ENCODE measurements at regions not wholly inside any gene's neighbourhood (a gene's known extent, or its start where the extent isn't known, plus 50 kb on each side); places are given as distances from the start of the nearest gene placed in this dataset.
"Not testable (repeated sequence)": the region's sequence is repeated elsewhere in the genome, so short reads cannot be mapped to it uniquely, and the experiment has no call there.

DNA sequence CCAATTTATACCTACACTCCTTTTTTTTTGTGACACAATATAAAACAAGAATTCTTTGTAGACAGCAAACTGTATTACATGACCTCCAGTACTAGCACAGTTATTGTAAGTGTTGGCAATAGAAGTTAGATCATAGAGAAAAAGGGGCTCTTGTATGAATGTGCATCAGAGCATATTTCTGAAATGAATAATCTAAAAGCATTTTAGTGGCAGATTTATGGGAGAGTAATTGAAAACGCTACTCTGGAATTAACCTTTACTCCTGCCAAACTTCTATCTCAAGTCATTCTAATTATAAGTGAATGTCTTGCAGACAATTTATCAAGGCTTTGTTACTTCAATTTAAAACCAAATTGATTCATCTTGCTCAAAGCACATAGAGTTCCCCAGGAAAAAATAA is 968.1 kb downstream of the TAF11L14 start:
- no peak for DNase-seq

DNA sequence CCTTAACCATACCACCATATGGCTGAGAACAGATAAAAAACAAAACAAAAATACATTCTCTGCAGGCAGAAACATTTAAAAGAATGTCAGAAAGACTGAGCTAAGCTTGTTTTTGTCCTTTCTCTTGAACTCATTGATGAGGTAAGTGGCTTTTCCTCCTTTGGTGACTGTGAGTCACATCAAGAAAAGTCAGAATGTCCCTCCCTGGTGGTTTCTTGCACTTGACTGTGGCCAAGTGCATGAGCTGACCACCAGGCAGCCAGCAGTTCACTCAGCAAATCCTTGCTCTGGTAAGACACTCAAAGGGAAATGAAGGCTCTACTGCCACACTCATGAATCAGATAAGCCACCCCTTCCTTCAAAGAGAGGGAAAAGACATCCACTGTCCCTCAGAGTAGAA is 970.9 kb downstream of the TAF11L14 start:
- no peak for DNase-seq

DNA sequence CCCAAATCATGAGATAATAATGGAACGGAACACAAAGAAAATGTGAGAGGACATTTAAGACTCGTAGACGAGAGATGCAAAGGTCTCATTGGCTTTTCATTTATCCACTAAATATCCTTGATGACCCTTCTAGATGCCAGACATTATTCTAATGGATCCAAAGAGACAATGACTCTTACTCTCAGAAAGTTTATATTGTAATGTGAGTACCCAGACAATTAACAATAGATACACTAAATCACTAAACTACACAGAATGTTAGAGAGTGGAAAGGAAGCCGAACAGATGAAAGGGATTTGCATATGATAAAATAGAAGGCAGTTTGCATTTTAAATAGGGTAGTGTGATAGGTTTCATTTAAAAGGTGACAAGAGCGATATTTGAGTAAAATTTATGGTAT is 973.3 kb downstream of the TAF11L14 start:
- no peak for DNase-seq

DNA sequence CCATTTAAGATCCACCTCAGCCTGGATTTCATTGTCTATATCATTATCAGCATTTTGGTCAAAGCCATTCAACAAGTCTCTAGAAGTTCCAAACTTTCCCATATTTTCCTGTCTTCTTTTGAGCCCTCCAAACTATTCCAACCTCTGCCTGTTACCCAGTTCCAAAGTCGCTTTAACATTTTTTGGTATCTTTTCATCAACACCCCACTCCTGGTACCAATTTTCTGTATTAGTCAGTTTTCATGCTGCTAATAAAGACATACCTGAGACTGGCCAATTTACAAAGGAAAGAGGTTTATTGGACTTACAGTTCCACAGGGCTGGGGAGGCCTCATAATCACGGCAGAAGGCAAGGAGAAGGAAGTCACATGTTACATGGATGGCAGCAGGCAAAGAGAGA is 982.9 kb downstream of the TAF11L14 start:
- not testable (repeated sequence) for DNase-seq

DNA sequence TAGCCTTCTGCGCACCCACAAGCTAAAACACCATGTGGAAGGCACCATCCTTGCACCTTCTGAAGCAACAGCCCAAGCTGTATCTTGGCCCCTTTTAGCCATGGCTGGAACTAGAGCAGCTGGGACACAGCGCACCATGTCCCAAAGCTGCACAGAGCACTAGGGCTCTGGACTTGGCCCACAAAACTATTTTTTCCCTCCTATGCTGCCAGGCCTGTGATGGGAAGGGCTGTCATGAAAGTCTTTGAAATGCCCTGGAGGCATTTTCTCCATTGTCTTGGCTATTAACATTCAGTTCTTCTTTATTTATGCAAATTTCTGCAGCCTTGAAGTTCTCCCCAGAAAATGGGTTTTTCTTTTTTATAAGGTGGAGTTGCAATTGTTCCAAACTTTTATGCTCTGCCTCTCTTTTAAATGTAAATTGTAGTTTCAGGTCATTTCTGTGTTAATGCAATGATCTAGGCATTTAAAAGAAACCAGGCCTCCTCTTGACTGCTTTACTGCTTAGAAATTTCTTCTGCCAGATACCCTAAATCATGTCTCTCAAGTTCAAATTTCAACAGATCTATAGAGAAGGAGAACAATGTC is 996.3 kb downstream of the TAF11L14 start:
- no peak for DNase-seq

DNA sequence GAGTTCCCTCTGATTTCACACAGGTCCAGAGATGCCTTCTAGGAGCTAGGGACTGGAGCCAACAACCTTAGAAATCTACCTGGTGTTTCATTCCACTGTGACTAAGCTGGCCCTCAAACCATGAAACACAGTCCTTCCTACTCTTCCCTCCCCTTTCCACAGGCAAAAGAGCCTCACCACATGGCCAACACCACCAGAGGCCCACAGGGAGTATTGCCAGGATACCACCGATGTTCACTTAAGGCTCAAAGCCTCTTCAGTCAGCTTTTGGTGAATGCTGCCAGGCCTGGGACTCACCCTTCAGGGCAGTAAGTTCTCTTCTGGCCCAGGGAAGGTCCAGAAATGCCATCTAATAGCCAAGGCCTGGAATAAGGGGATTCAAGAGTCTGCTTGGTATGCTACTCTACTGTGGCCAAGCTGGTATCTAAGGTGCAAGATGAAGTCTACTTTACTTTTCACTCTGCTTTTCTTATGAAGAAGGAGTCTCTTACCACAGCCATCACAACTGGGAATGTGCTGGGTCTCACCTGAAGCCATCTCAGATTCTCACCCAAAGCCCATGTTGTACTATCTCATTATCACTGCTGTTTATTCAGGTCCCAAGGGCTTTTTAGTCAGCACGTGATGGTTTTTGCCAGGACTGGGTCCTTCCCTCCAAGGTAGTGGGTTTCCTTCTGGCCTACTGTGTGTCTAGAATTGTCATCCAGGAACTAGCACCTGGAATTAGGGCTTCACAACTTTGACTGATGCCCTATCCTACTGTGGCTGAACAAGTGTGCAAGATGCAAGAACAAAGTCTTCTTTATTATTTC is 1018.4 kb downstream of the TAF11L14 start:
- no peak for DNase-seq

DNA sequence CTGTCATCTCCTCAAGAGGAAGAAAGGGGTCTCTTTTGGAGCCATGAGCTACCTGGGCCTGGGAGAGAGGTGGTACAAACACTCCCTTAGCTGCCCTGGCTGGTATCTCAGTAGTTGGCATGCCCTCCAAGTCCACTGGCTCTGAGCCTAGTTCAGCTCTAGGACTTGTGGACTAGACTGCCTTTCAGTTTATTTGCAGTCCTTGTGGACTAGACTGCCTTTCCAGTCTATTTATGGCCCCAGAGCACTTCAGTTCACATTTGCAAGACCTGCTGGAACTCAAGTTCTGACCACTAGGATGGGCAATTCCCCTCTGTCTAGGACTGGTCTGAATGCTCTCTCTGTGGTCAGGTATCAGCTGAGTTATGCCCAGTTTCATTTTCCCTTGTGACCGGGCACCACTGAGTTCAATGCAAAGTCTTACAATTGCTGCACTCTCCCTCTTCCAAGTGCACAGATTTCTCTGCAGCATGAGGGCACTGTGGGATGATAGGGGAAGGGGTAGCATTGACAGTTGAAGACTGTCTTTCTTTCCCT is 1019.0 kb downstream of the TAF11L14 start:
- no peak for DNase-seq

DNA sequence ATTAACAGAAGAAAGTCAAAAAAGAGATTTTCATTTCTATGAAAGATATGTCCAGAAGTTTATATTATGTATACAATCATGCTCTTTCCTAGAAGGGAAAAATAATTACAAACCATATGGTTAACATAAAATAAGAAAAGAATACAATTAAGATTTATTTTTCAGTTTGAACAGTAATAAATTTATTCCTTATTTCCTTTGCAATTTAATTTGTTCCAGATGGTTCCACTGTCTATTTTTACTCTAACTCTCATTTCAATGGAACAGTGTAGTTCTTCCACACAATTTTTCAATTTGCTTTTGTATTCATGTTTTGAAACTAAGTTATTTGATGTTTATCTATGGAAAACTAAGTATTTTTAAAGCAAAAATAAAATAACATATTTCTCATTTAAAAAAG is 1026.3 kb downstream of the TAF11L14 start:
- DNase-seq, result no peak

DNA sequence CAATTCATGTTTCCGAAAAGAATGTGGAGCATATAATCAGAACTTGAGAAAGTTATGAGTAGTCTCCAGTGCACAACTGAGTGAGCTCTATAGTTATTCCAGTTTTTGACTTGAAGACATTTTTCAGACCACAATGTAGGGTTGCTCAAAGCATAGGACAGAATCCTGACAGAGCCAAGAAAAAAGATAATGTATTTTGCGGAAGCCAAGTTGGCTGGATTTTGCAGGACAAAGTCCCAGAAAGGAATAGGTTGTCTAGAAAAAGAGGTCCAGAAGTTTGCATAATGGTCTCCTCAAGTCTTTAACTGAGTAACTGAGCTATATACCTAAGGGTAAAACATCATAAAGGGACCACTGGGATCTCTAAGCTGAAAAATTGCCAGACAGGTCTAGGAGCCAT is 1028.0 kb downstream of the TAF11L14 start:
- no peak for DNase-seq

DNA sequence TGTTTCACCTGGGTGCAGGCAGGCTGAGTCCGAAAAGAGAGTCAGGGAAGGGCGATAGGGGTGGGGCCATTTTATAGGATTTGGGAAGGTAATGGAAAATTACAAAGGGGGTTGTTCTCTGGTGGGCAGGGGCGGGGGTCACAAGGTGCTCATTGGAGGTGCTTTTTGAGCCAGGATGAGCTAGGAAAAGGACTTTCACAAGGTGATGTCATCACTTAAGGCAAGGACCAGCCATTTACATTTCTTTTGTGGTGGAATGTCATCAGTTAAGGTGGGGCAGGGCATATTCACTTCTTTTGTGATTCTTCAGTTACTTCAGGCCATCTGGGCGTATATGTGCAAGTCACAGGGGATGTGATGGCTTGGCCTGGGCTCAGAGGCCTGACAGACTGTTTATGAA is 1040.0 kb downstream of the TAF11L14 start:
- not testable (repeated sequence) for DNase-seq

DNA sequence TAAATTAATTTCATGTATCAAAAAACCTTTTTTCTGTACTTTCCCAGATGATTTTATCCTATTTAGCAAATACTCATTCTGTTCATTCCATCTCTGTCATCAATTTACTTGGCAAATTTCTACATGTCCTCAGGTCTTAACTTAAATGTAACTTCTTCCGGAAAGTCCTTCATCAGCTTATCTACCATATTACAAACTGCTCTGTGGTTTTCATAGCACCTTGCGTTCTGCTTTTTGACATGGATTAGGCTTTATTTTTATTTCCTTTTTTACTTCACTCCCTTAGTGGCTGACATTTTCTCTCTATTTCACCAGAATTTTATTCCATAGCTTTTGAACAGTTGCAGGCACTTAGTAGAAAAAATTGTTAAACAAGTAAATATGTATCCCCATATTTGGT is 1040.8 kb downstream of the TAF11L14 start:
- no peak for DNase-seq

DNA sequence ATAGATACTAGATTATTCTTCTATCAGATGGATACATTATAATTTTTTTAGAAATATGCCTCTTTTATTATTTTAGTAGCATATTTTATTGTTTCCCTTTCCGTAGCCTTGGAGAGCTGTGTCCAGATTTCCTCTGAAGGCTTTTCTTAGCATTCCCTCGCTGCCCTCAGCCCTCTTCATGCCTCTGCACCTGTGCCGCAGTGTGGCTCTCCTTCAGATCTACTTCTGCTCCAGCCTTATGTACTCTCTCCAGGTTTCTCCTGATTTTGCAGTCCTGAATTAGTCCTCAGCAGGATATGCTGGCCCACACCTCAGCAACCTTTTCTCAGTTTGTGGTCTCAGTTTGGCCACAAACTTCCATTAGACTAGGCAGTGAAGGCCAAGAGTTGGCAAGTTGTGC is 1052.0 kb downstream of the TAF11L14 start:
- no peak for DNase-seq

DNA sequence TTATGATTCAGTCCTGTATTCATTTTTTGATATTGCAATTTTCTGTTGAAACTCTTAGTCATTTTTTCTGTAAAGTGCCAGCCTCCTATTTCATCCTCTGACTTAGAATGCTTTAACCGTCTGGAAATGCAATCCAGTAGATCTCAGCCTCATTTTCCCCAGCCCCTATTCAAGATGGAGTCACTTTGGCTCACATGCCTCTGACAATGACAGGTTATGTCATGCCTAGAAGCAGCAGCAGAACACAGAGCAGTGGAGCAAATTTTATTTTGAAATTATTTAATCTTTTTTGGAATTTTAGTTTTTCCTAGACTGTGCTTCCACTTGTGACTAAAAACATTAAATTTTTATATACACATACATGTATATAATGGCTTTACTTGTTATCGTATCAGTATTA is 1053.2 kb downstream of the TAF11L14 start:
- no peak for DNase-seq

DNA sequence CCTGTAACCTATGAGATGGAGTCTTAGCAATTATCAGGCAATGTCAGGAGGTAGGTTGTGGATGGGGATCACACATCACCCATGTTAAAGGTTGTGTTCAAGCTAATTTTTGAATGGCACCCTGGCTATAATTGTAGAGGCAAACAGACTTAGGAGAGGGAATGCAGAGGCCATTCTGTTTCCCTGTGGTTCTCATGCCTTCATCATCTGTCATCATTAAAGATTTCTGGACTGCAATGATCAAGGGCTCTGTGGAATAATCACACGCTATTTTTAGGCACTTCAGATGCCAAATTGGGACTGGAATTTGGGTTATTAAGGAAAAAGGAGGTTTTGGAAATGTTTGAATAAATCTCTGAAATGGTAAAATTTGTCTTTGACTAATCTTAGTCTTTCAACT is 1065.4 kb downstream of the TAF11L14 start:
- DNase-seq, result no peak

DNA sequence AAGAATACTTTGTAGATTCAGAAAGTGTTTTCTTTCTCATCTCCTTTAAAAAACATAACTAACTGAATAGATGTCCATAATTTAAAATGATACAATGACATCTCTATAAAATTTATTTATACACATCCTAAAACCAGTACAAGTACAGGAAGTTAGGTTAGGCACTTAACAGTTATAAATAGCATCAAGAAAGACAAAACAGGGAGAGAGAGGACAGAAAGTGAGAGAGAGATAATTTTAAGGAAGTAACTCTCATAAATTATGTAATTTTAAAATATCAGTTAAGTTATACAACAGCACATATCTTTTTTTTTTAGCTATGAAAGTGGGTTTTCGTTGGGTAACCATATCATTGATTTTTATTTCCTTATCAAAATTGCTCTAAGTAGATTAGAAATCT is 1068.6 kb downstream of the TAF11L14 start:
- DNase-seq, result no peak

DNA sequence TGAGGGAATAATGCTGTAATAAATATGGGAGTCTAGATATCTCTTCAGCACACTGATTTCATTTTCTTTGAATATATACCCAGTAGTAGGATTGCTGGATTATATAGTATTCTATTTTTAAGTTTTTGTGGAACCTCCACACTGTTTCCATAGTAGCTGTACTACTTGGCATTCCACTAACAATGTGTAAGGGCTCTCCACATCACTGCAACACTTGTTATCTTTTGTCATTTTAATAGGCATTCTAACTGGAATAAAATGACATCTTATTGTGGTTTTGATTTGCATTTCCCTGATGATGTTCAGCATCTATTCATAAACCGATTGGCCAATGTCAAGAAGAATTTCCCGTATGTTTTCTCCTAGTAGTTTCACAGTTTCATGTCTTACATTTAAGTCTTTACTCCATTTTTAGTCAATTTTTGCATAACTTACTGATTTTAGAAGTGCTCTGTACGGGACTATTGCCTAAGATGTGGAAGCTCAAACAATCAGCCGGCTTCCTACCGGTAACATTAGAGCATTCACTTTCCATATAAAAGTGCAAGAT is 1078.8 kb downstream of the TAF11L14 start:
- no peak for DNase-seq

DNA sequence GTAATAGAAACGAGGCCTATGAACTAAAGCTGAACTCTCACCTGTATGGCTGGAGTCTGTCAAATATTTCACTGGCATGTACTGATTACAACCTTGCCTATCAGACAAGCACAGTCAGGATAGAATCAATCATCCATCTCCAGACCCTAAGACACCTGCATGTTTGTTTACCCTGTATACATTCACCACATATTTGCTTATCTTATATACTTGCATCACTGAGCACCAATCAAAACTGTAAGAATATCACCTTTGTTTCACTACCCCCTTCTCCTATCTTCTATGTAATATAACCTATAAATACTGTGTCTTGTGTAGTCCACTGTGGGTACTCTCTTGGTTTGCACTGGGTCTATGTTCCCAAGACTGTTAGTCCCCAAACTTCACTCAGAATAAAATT is 1085.7 kb downstream of the TAF11L14 start:
- DNase-seq, result no peak

DNA sequence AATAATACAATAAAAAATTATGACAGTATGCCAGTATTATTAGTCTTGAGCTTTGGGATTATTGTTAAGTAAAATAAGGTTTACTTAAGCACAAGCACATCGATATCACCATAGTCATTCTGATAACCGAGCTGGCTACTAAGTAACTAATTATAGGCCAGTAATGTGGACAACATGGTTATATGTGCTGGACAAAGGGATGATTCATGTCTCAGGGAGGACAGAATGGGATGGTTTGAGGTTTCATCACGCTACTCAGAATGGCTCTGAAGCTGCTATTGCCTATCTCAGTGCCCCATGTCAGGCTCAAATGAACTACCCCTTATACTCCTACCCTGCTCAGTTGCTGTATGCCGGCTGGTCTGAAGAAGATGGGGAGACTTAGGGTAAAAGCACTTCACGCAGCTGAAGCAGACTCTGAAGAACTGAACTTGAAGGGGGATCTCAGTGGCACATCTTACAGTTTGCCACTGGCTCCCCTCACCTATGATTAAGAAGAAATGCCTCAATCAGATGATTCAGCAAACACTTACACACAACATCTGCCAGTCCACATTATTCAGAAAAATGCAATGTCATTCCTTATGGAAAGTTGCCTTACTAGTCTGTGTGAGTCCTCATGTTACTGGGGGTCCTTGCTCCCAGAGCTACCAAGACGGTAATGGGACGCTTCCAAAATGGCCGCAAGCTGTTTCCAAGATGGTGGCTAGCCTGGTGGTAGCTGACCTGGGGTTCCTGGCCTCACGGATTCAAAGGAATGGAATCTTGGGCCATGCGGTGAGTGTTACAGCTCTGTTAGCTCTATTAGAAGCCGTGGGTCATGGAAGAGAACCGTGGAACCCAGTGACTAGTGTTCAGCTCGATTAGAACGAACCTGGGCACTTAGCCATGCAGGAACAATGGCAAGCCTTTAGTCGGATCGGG is 1098.6 kb downstream of the TAF11L14 start:
- DNase-seq, result no peak

DNA sequence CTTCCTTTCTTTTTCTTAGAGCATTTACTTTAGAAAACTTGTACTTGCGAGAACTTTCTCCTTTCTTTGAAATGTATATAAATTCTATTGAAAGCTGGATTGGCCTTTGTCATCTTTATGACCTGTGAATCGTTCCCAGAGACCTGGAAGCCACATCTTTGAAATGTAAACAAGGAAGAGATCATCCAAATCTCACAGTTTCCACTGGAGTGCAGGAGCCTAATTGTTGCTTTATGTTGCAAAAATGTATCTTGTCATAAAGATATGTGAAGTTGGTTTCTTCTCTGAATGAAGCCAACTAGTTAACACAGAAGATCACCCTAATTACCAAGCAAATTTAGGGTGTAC is 1101.8 kb downstream of the TAF11L14 start:
- no peak for DNase-seq

DNA sequence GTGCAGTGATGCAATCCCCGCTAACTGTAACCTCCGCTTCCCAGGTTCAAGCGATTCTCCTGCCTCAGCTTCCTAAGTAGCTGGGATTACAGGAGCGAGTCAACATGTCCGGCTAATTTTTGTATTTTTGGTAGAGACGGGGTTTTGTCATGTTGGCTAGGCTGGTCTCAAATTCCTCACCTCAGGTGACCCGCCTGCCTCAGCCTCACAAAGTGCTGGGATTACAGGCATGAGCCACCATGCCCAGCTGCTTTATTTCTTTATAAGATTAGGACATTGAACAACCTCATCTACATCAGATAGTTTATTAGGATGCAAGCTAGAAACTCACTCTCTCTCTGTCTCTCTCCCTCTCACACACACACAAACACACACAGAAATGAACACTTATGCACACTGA is 1102.5 kb downstream of the TAF11L14 start:
- not testable (repeated sequence) for DNase-seq

DNA sequence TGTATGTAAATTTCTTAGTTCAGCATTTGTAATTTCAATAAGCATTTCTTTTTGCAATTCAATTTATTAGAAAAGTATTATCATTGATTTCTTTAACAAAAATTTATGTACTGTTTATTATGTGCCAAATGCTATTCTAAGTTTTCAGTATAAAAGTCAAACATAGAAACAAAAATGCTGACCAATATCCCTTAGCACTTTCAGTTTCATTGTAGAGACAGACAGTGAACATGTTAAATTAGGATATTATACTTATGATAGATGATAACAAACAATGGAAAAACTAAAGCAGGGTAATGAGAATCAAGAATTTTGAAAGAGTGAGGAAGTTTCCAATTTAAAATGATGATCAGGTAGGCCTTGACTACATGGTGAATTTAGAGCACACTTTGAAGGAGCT is 1106.0 kb downstream of the TAF11L14 start:
- DNase-seq, result no peak

DNA sequence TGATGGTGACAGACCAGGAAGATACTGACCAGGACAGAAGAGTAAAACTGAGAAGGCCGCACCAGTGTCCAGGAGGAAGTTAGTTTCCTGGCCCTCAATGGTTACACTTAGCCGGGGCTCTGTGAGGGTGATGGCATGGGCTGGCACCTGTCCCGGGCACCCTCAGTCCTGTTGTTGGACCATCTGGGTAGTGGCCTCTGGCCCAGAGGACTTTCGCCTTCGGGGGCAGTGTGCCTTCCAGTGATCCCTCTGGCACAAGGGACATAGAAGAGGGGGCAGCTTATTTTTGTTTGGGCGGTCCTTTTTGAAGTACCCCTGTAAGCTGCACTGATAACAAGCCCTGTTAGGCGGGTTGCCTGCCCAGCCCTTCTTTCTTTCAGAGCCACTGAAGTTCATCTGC is 1108.6 kb downstream of the TAF11L14 start:
- no peak for DNase-seq

DNA sequence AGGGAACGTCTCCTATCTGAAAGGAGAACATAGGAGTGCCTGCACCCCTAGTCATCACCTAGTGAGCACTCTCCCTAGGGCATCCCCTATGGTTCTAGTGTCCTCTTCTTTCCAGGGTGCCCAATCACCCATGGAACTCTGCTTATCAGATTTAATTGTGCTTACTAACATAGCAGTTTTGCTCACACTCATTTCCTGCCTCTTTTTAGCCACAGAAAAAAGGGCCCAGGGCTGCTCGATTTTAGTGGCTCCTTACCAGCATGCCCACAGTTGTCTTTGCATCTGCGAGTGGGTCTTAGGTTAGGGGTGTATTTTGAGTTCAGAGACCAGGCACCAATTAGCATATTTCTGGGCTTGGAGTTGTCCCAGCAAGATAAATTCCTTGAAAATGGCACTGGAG is 1110.2 kb downstream of the TAF11L14 start:
- DNase-seq, result no peak

Measured in NCI-H748 treated with DMSO at 0.1 percent for 48 hours (cell line).